Psoas muscle (tissue), 7 donors: ENCODE measurements at regions not wholly inside any gene's neighbourhood (a gene's known extent, or its start where the extent isn't known, plus 50 kb on each side); places are given as distances from the start of the nearest gene placed in this dataset.

Source experiments
- ATAC-seq, 4 donors: fragments of 200-7000 bp; cut with Tn5 transposase; one replicate each; pipeline ENCODE4 v1.9.1; 2020; ENCODE audit warnings: moderate library complexity in 3 of 4, mild to moderate bottlenecking in 2 of 4
- DNase-seq, 2 donors: peaks; one replicate each; pipeline ENCODE4 v3.0.0-alpha.2; 2020
- H3K27ac ChIP-seq: fragments of 200-600 bp; one replicate; pipeline ENCODE4 v1.8.0; 2022
- H3K27me3 ChIP-seq, 3 donors: fragments of 200-600 bp in 1 of 3; one replicate each; pipeline versions ENCODE4 v1.6.1 to v1.8.0; 2013 to 2022; ENCODE audit warnings: low read length in 2 of 3, mild to moderate bottlenecking in 2 of 3, moderate library complexity in 1 of 3; ENCODE audit not compliant: insufficient read depth in 3 of 3
- H3K36me3 ChIP-seq, 2 donors: fragments of 200-600 bp in 1 of 2; one replicate each; pipeline versions ENCODE4 v1.6.1 to v1.8.0; 2013 to 2022; ENCODE audit warnings: low read depth in 1 of 2, mild to moderate bottlenecking in 1 of 2, moderate library complexity in 1 of 2; ENCODE audit not compliant: insufficient read depth in 1 of 2
- H3K4me1 ChIP-seq: fragments of 200-600 bp; one replicate; pipeline ENCODE4 v1.8.0; 2022
- H3K4me3 ChIP-seq: fragments of 200-600 bp; one replicate; pipeline ENCODE4 v1.8.0; 2022; ENCODE audit warnings: mild to moderate bottlenecking
- H3K9me3 ChIP-seq: fragments of 200-600 bp; one replicate; pipeline ENCODE4 v1.8.0; 2022
- WGBS, 3 donors: extraction: QIAGEN DNeasy Blood & Tissue Kit; methylation state at CpG; one replicate each; pipeline versions ENCODE4 v1.1.6 to v1.1.7; 2013; 5-methylcytosine and 5-hydroxymethylcytosine counted together
- intact Hi-C, 2 donors: fragments of 100-400 bp; cut with DNase I; formaldehyde crosslinking; loops; one replicate each; pipeline versions ENCODE4 v1.11.0 to v1.14.2; 2022
- TF ChIP-seq, protein P1 (sequence below): fragments of 200-600 bp; IDR thresholded peaks from one replicate; pipeline ENCODE4 v1.8.0; 2022; ENCODE audit warnings: antibody characterized with exemption
- donor health status: healthy with polysubstance abuse.
- donor health status: DM: no; HTN: no; CAD: no; lungs with moderate emphysema.
- donor health status: Bipolar disorder and iron deficiency.
- donor health status: healthy.
- donor health status: DM: yes; HTN: yes; CAD: no.
- donor health status: DM: no; HTN: no; CAD: no.
- donor health status: DM: yes; HTN: yes; CAD: no.

DNA sequence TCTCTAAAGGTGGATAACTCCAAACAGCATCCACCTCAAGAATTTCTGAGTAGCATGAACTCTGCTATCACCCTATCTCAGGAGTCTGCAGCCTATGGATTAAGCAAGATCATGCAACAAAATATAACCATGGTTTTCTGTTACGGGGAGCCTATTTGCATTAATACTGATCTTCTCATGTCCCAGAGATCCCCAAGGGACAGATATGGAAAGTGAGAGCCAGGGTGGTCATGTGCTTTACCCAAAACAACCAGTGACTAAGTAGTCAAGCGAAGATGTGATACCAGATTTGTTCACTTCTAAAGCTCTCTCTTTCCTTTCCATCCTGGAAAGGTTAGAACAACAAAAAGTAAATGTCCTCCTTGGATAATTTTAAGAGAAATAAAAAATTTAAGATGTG, 125.1 kb downstream of the PRRX1 start:
- Histone ChIP-seq H3K4me3 (no peak overlapping the region), H3K27ac (no peak overlapping the region), H3K4me1 (peaks cover 6% of the 10 kb centered on the region), H3K36me3 (no peaks in the 10 kb centered on the region), H3K27me3 (no peaks in the 10 kb centered on the region), H3K9me3 (no peaks in the 10 kb centered on the region)
- TF ChIP-seq, protein P1, sequence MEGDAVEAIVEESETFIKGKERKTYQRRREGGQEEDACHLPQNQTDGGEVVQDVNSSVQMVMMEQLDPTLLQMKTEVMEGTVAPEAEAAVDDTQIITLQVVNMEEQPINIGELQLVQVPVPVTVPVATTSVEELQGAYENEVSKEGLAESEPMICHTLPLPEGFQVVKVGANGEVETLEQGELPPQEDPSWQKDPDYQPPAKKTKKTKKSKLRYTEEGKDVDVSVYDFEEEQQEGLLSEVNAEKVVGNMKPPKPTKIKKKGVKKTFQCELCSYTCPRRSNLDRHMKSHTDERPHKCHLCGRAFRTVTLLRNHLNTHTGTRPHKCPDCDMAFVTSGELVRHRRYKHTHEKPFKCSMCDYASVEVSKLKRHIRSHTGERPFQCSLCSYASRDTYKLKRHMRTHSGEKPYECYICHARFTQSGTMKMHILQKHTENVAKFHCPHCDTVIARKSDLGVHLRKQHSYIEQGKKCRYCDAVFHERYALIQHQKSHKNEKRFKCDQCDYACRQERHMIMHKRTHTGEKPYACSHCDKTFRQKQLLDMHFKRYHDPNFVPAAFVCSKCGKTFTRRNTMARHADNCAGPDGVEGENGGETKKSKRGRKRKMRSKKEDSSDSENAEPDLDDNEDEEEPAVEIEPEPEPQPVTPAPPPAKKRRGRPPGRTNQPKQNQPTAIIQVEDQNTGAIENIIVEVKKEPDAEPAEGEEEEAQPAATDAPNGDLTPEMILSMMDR = no peak
- DNase-seq (no peak), ATAC-seq (no peak)
- WGBS, 3 donors = 79 to 89% (median 84%) methylated on average over 2 of the region's 2 CpGs
- intact Hi-C loops = no loop called here

GRCh38 chr1:170790175-170790574, 126.2 kb downstream of the PRRX1 start:
- Histone ChIP-seq H3K9me3 (no peaks in the 10 kb centered on the region), H3K36me3 (no peaks in the 10 kb centered on the region), H3K27me3 (no peaks in the 10 kb centered on the region), H3K27ac (no peak overlapping the region), H3K4me3 (no peak overlapping the region), H3K4me1 (peaks cover 6% of the 10 kb centered on the region)
- 2 to 16% (median 9%) methylated on average over 2 of the region's 2 CpGs for WGBS, 3 donors
- intact Hi-C loops = loop anchor here in 1 of 2 donors (5.0 kb wide), 1 partner anchor 432 kb away; no protein-coding TSS in a partner anchor
- TF ChIP-seq, protein P1 = no peak
- ATAC-seq = no peak
- no peak for DNase-seq

DNA sequence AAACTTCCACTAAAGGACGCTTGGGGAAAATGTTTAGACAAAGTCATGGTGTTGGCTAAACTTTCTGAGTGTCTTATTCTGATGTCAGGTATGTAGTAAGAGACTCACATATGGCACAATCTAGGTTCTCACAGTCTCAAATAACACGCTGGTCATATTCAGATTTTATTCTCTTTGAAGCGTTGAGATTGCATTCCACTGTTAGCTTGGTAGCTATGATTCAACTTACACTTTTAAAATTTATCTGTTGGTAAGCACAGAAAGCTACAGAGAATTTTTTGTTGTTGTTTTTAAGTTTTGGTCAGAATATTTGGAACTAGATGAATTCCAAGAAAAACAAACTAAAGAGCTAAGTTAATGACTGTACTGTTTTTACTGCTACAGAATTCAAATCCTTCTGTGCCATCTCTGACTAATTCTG, 126.7 kb downstream of the PRRX1 start:
- intact Hi-C loops = loop anchor here in 1 of 2 donors (5.0 kb wide), 1 partner anchor 432 kb away; no protein-coding TSS in a partner anchor
- DNase-seq (no peak), ATAC-seq (peak; percentile 48 to 67 (median 55))
- H3K36me3 ChIP-seq = no peaks in the 10 kb centered on the region
- H3K4me1 ChIP-seq = peaks cover 6% of the 10 kb centered on the region
- WGBS, 3 donors = 19 to 40% (median 22%) methylated on average over 3 of the region's 3 CpGs
- H3K27ac ChIP-seq = no peak overlapping the region
- H3K4me3 ChIP-seq = no peak overlapping the region
- TF ChIP-seq, protein P1 = no peak
- no peaks in the 10 kb centered on the region for H3K9me3 ChIP-seq
- H3K27me3 ChIP-seq = no peaks in the 10 kb centered on the region

GRCh38 chr1:170791941-170792340, 128.0 kb downstream of the PRRX1 start:
- no peak for ATAC-seq
- no peaks in the 10 kb centered on the region for H3K36me3 ChIP-seq
- no peak for DNase-seq
- TF ChIP-seq, protein P1 = no peak
- no peaks in the 10 kb centered on the region for H3K9me3 ChIP-seq
- H3K27ac ChIP-seq = no peak overlapping the region
- H3K4me1 ChIP-seq = peaks cover 6% of the 10 kb centered on the region
- 62 to 69% (median 68%) methylated on average over 5 of the region's 5 CpGs for WGBS, 3 donors
- H3K27me3 ChIP-seq = no peaks in the 10 kb centered on the region
- no peak overlapping the region for H3K4me3 ChIP-seq
- intact Hi-C loops = loop anchor here in 1 of 2 donors (5.0 kb wide), 1 partner anchor 430 kb away; no protein-coding TSS in a partner anchor

DNA sequence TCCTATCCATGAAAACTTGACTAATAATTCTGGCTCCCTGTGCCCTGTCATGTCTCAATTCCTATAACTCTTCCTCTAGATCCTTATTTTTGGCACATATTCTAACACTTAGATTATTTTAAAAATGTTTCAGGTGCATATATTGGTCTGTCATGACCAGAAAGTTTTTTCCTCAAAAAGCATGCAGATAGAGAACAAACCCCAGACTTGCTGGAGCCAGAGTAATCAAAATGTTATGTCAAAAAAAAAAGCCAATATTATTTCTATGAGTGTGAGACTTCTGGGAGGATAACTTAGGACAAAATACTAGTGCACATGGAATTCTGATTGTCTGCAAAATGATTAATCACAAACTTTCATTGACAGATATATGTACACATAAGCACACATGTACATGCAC, 135.1 kb upstream of the MROH9 start:
- TF ChIP-seq, protein P1 = no peak
- ATAC-seq = no peak
- no peak overlapping the region for H3K4me3 ChIP-seq
- no peak for DNase-seq
- no peak overlapping the region for H3K27ac ChIP-seq
- no peaks in the 10 kb centered on the region for H3K9me3 ChIP-seq
- intact Hi-C loops = no loop called here
- H3K4me1 ChIP-seq = no peaks in the 10 kb centered on the region
- H3K36me3 ChIP-seq = no peaks in the 10 kb centered on the region
- H3K27me3 ChIP-seq = no peaks in the 10 kb centered on the region
